ENCODE measurements at regions not wholly inside any gene's neighbourhood (a gene's known extent, or its start where the extent isn't known, plus 50 kb on each side); places are given as distances from the start of the nearest gene placed in this dataset.

DNA sequence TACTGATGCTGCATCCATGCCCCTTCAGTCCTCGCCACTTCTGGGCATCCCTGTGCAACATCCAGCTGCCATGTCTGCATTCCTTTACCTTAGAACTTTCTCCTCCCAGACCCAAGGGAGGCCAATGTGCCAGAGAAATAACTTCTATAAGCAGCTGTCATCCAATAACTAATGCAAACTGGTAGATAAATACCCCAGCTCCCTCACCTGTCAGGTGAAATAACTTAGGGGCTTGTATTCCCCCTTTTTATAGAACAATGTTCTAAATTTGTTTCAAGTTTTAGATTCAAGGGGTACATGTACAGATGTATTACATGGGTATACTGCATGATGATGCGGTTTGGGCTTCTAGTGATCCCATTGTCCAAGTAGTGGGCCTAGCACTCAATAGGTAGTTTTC lies 880.1 kb downstream of the UQCRFS1 start (continued):
- TF ChIP-seq E2F8 (IDR thresholded peaks at IDR 0.05; ENCODE audit: low read depth, partially characterized antibody) = no peak
- no peak for TF ChIP-seq CBFB (IDR thresholded peaks at IDR 0.05; ENCODE audit: low read depth)
- TF ChIP-seq USF1 (IDR thresholded peaks at IDR 0.05; ENCODE audit: borderline replicate concordance, extremely low read length, insufficient read depth, low read depth, low read length) = no peak
- no peak for TF ChIP-seq SUZ12 (IDR thresholded peaks at IDR 0.05; ENCODE audit: unreplicated experiment)
- no peak for TF ChIP-seq ATF3 (IDR thresholded peaks at IDR 0.05; ENCODE audit: borderline replicate concordance, extremely low read depth, low read depth, low read length)
- TF ChIP-seq NFIC (IDR thresholded peaks at IDR 0.05; ENCODE audit: low read depth, low read length) = no peak
- no peak for TF ChIP-seq POU2F2 (IDR thresholded peaks at IDR 0.05; ENCODE audit: borderline replicate concordance, low read depth, low read length)
- no peak for TF ChIP-seq NFYB (IDR thresholded peaks at IDR 0.05; ENCODE audit: insufficient read depth, low read depth, low read length)
- TF ChIP-seq PBX3 (IDR thresholded peaks at IDR 0.05; ENCODE audit: insufficient replicate concordance, low read depth, low read length) = no peak
- TF ChIP-seq CHD1 (IDR thresholded peaks at IDR 0.05; ENCODE audit: low read depth, low read length) = no peak
- no peak for TF ChIP-seq IRF4 (IDR thresholded peaks at IDR 0.05; ENCODE audit: low read depth, low read length)
